ENCODE measurements at regions not wholly inside any gene's neighbourhood (a gene's known extent, or its start where the extent isn't known, plus 50 kb on each side); places are given as distances from the start of the nearest gene placed in this dataset.
"Not testable (repeated sequence)": the region's sequence is repeated elsewhere in the genome, so short reads cannot be mapped to it uniquely, and the experiment has no call there.

DNA sequence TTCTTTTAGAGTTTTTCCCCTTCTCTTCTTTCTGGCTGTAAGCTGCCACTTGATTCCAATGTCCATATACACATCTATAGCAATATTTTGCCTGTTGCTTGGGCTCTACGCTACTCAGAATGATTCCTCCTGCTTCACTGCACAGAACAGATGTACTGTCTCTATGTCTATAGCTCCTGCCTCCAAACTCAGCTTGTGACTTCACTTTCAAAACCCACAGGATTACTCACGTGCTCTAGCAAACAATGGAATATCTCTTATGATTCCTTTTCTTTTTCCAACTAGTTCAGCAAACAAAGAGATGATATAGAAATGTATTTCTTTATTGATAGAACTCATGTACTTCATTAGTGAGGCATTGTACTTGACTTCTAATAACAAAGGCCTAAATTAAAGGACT is 80.5 kb upstream of the SOX13 start:
- TF ChIP-seq, protein P1, sequence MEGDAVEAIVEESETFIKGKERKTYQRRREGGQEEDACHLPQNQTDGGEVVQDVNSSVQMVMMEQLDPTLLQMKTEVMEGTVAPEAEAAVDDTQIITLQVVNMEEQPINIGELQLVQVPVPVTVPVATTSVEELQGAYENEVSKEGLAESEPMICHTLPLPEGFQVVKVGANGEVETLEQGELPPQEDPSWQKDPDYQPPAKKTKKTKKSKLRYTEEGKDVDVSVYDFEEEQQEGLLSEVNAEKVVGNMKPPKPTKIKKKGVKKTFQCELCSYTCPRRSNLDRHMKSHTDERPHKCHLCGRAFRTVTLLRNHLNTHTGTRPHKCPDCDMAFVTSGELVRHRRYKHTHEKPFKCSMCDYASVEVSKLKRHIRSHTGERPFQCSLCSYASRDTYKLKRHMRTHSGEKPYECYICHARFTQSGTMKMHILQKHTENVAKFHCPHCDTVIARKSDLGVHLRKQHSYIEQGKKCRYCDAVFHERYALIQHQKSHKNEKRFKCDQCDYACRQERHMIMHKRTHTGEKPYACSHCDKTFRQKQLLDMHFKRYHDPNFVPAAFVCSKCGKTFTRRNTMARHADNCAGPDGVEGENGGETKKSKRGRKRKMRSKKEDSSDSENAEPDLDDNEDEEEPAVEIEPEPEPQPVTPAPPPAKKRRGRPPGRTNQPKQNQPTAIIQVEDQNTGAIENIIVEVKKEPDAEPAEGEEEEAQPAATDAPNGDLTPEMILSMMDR (IDR thresholded peaks at IDR 0.05; ENCODE audit: control extremely low read depth, extremely low read depth), result no peak
- Histone ChIP-seq H3K36me3 (ENCODE audit: control insufficient read depth in 4 of 4, insufficient read depth in 4 of 4, low read length in 4 of 4) (no peaks in the 10 kb centered on the region), H3K4me3 (no peak overlapping the region), H3K9me3 (ENCODE audit: control insufficient read depth in 4 of 4, insufficient read depth in 3 of 4, low read length in 3 of 4) (no peaks in the 10 kb centered on the region), H3K4me1 (ENCODE audit: control insufficient read depth in 5 of 5, insufficient read depth in 5 of 5, low read length in 5 of 5) (peaks cover 0 to 5% (median 0%) of the 10 kb centered on the region in 5 donors), H3K9ac (ENCODE audit: insufficient read depth in 1 of 2, low read length in 2 of 2) (no peak overlapping the region), H3K27me3 (ENCODE audit: control insufficient read depth in 3 of 3, insufficient read depth in 3 of 3, low read length in 2 of 3) (no peaks in the 10 kb centered on the region), H3K27ac (ENCODE audit: low read depth in 1 of 2, low read length in 1 of 2) (no peak overlapping the region)
- WGBS, 2 donors, result 92 to 95% methylated on average over 2 of the region's 2 CpGs
- no peak for DNase-seq
- no peak for ATAC-seq (ENCODE audit: insufficient read depth, low FRiP score)

DNA sequence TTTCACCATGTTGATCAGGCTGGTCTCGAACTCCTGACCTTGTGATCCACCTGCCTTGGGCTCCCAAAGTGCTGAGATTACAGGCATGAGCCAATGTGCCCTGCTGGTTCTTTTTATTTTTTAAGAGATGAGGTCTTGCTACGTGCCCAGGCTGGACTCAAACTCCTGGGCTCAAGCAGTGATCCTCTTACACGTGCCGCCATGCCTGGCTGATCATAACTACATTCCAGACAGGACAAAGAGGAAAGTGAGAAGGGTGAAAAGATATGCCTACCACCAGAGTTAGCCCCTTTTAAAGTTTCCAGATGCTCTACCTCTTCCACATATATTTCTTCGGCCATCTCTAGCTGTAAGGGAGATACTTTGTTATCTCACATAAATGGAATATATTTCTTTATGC is 79.7 kb upstream of the SOX13 start:
- WGBS, 2 donors, result 95 to 96% methylated on average over 5 of the region's 5 CpGs
- ATAC-seq (ENCODE audit: insufficient read depth, low FRiP score) (no peak), DNase-seq (no peak)
- no peaks in the 10 kb centered on the region for H3K27me3 ChIP-seq (ENCODE audit: control insufficient read depth in 3 of 3, insufficient read depth in 3 of 3, low read length in 2 of 3)
- H3K9me3 ChIP-seq (ENCODE audit: control insufficient read depth in 4 of 4, insufficient read depth in 3 of 4, low read length in 3 of 4), result no peaks in the 10 kb centered on the region
- no peak overlapping the region for H3K27ac ChIP-seq (ENCODE audit: low read depth in 1 of 2, low read length in 1 of 2)
- H3K4me1 ChIP-seq (ENCODE audit: control insufficient read depth in 5 of 5, insufficient read depth in 5 of 5, low read length in 5 of 5), result peaks cover 0 to 5% (median 0%) of the 10 kb centered on the region in 5 donors
- H3K4me3 ChIP-seq, result no peak overlapping the region
- TF ChIP-seq, protein P1 (IDR thresholded peaks at IDR 0.05; ENCODE audit: control extremely low read depth, extremely low read depth), result no peak
- no peaks in the 10 kb centered on the region for H3K36me3 ChIP-seq (ENCODE audit: control insufficient read depth in 4 of 4, insufficient read depth in 4 of 4, low read length in 4 of 4)
- H3K9ac ChIP-seq (ENCODE audit: insufficient read depth in 1 of 2, low read length in 2 of 2), result no peak overlapping the region

DNA sequence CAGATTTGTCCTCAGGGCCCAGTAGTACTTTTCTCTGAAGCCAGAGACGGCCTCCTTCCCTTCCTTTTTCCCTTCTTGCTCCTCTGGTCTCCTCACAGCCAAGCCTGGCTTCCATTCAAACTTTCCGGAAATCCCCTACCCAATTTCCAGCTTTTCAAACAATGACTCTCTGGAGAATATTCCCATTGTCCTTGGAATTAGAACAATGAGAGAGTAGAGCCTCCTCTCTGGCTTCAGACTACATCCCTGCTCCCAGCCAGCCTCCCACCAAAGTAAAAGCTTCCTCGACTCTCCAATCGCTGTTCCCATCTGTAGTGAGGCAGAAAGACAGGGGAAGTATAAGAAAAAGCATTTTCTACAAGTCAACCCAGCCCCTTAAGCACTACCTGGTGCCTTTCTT is 77.7 kb upstream of the SOX13 start:
- TF ChIP-seq, protein P1 (IDR thresholded peaks at IDR 0.05; ENCODE audit: control extremely low read depth, extremely low read depth), result no peak
- Histone ChIP-seq H3K36me3 (ENCODE audit: control insufficient read depth in 4 of 4, insufficient read depth in 4 of 4, low read length in 4 of 4) (no peaks in the 10 kb centered on the region), H3K27ac (ENCODE audit: low read depth in 1 of 2, low read length in 1 of 2) (no peak overlapping the region), H3K4me1 (ENCODE audit: control insufficient read depth in 5 of 5, insufficient read depth in 5 of 5, low read length in 5 of 5) (peaks cover 0 to 5% (median 0%) of the 10 kb centered on the region in 5 donors), H3K4me3 (no peak overlapping the region), H3K27me3 (ENCODE audit: control insufficient read depth in 3 of 3, insufficient read depth in 3 of 3, low read length in 2 of 3) (no peaks in the 10 kb centered on the region), H3K9me3 (ENCODE audit: control insufficient read depth in 4 of 4, insufficient read depth in 3 of 4, low read length in 3 of 4) (no peaks in the 10 kb centered on the region), H3K9ac (ENCODE audit: insufficient read depth in 1 of 2, low read length in 2 of 2) (no peak overlapping the region)
- 30 to 35% methylated on average over 4 of the region's 4 CpGs for WGBS, 2 donors
- DNase-seq, result peak in 2 of 3 donors; percentile 13 to 26
- no peak for ATAC-seq (ENCODE audit: insufficient read depth, low FRiP score)

DNA sequence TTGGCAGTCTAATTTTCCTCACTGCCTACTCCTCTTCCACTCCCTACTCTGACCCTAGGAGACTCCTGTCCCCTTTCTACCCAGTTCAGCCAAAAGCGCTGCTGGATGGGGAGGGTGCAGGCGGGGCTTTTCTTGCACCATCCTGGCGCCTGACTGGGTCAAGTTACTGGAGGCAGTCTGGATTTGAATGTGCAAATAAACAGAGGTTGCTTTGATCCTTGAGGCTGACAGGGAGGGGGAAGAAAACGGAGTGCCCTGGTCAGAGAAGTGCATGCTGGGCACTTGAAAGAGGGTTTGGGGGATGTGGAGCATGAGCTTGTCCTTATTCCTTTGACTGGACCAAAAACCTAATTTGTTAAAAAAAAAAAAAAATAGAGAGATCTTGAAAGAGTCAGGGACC is 76.8 kb upstream of the SOX13 start:
- no peak for ATAC-seq (ENCODE audit: insufficient read depth, low FRiP score)
- no peak overlapping the region for H3K27ac ChIP-seq (ENCODE audit: low read depth in 1 of 2, low read length in 1 of 2)
- H3K4me3 ChIP-seq, result no peak overlapping the region
- H3K9ac ChIP-seq (ENCODE audit: insufficient read depth in 1 of 2, low read length in 2 of 2), result no peak overlapping the region
- no peaks in the 10 kb centered on the region for H3K36me3 ChIP-seq (ENCODE audit: control insufficient read depth in 4 of 4, insufficient read depth in 4 of 4, low read length in 4 of 4)
- peaks cover 0 to 5% (median 0%) of the 10 kb centered on the region in 5 donors for H3K4me1 ChIP-seq (ENCODE audit: control insufficient read depth in 5 of 5, insufficient read depth in 5 of 5, low read length in 5 of 5)
- peaks cover 0 to under 1% (median 0%) of the 10 kb centered on the region in 4 donors for H3K9me3 ChIP-seq (ENCODE audit: control insufficient read depth in 4 of 4, insufficient read depth in 3 of 4, low read length in 3 of 4)
- peak; percentile 19 to 54 (median 38) for DNase-seq
- TF ChIP-seq, protein P1 (IDR thresholded peaks at IDR 0.05; ENCODE audit: control extremely low read depth, extremely low read depth), result no peak
- no peaks in the 10 kb centered on the region for H3K27me3 ChIP-seq (ENCODE audit: control insufficient read depth in 3 of 3, insufficient read depth in 3 of 3, low read length in 2 of 3)
- WGBS, 2 donors, result 37 to 38% methylated on average over 4 of the region's 4 CpGs

DNA sequence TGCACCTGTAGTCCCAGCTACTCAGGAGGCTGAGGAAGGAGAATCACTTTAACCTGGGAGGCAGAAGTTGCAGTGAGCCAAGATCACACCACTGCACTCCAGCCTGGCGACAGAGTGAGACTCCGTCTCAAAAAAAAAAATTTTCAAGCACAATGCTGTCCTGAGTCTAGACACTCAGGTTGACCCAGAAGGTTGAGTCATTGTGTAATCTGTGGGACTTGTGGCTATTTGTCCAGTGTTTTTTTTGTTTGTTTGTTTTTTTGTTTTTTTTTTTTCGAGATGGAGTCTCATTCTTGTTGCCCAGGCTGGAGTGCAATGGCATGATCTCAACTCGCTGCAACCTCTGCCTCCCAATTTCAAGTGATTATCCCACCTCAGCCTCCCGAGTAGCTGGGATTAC is 74.3 kb upstream of the SOX13 start:
- H3K4me1 ChIP-seq (ENCODE audit: control insufficient read depth in 5 of 5, insufficient read depth in 5 of 5, low read length in 5 of 5); H3K36me3 ChIP-seq (ENCODE audit: control insufficient read depth in 4 of 4, insufficient read depth in 4 of 4, low read length in 4 of 4); H3K9ac ChIP-seq (ENCODE audit: insufficient read depth in 1 of 2, low read length in 2 of 2); DNase-seq; H3K4me3 ChIP-seq; H3K27ac ChIP-seq (ENCODE audit: low read depth in 1 of 2, low read length in 1 of 2); H3K27me3 ChIP-seq (ENCODE audit: control insufficient read depth in 3 of 3, insufficient read depth in 3 of 3, low read length in 2 of 3); H3K9me3 ChIP-seq (ENCODE audit: control insufficient read depth in 4 of 4, insufficient read depth in 3 of 4, low read length in 3 of 4); ATAC-seq (ENCODE audit: insufficient read depth, low FRiP score): not testable (repeated sequence)
- 96 to 97% methylated on average over 5 of the region's 5 CpGs for WGBS, 2 donors

Data from lung (tissue), 11 donors.